ENCODE measurements at regions not wholly inside any gene's neighbourhood (a gene's known extent, or its start where the extent isn't known, plus 50 kb on each side); places are given as distances from the start of the nearest gene placed in this dataset.

DNA sequence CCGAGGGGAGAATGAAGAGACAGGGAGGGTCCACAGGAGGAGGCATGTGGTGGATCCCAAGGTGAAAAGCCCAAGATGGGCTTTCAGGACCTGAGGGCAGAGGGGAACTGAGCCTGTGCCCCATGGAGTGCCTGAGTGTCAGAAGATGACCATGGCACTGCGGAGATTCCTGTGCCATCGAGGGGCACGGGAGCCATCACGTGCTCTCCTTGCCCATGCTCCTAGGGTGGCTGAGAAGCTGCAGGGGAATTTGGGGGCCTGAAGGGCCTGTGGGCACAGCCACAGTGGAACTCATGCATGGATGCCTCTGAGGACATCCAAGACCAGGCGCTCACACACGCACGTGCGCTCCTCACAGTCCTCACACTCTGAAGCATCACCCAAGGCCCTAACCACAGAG is 56.1 kb upstream of the GLI2 start:
- Histone ChIP-seq H3K14ac (ENCODE audit: insufficient read length) (no peak overlapping the region), H3K4ac (replicated peaks; ENCODE audit: insufficient read length, low read depth, low read length) (no peak overlapping the region), H4K5ac (ENCODE audit: insufficient read length, low read depth, low read length) (no peak overlapping the region), H3K18ac (ENCODE audit: extremely low read depth, low read length) (no peak overlapping the region), H4K20me1 (replicated peaks in 1 of 2; ENCODE audit: control insufficient read depth in 1 of 2, insufficient read depth in 2 of 2, low read length in 2 of 2) (no peaks in the 10 kb centered on the region), H2AK5ac (ENCODE audit: low read depth, low read length) (peak overlapping the region; percentile 31; the same call in 1 of the 2 replicates), H2BK15ac (ENCODE audit: low read length) (peak overlapping the region; percentile 65; the same call in 1 of the 2 replicates), H3K79me2 (ENCODE audit: control insufficient read depth in 1 of 2, insufficient read depth in 2 of 2, low read length in 2 of 2) (no peaks in the 10 kb centered on the region), H3K56ac (replicated peaks; ENCODE audit: insufficient read length, low read depth, low read length) (no peak overlapping the region), H3K4me3 (ENCODE audit: extremely low read depth in 1 of 4, insufficient read depth in 2 of 4, low read depth in 3 of 4, low read length in 4 of 4) (no peak overlapping the region), H2BK5ac (ENCODE audit: low read depth, low read length) (no peak overlapping the region), H2AFZ (ENCODE audit: low read length) (no peak overlapping the region), H4K8ac (ENCODE audit: extremely low read depth, insufficient read depth, low read length) (no peak overlapping the region), H3K4me1 (replicated peaks in 1 of 4; ENCODE audit: control insufficient read depth in 3 of 4, insufficient read depth in 4 of 4, low read length in 3 of 4) (no peaks in the 10 kb centered on the region), H3K27ac (ENCODE audit: low read depth, low read length) (no peak overlapping the region), H3K23ac (ENCODE audit: insufficient read length) (no peak overlapping the region), H2BK20ac (ENCODE audit: low read length) (no peak overlapping the region), H3K36me3 (ENCODE audit: control insufficient read depth in 2 of 4, insufficient read depth in 4 of 4, low read length in 3 of 4) (no peaks in the 10 kb centered on the region), H4K91ac (replicated peaks; ENCODE audit: insufficient read length, low read length) (no peak overlapping the region), H3K9ac (replicated peaks in 1 of 4; ENCODE audit: extremely low read depth in 1 of 4, low read depth in 3 of 4, low read length in 3 of 4) (no peak overlapping the region), H3K9me3 (ENCODE audit: insufficient read depth in 2 of 2, low read depth in 1 of 2, low read length in 1 of 2) (no peaks in the 10 kb centered on the region), H3K79me1 (ENCODE audit: low read depth, low read length) (no peaks in the 10 kb centered on the region), H3K23me2 (ENCODE audit: low read depth, low read length) (no peaks in the 10 kb centered on the region), H2BK12ac (ENCODE audit: low read depth, low read length) (no peak overlapping the region), H3K27me3 (replicated peaks in 1 of 4; ENCODE audit: control insufficient read depth in 3 of 4, extremely low read depth in 1 of 4, insufficient read depth in 3 of 4, low read length in 3 of 4) (peaks cover 0 to 15% (median 10%) of the 10 kb centered on the region in 4 experiments; a peak in 3 of 7 replicates), H3K4me2 (ENCODE audit: insufficient read depth in 1 of 2, low read depth in 2 of 2, low read length in 2 of 2) (no peak overlapping the region), H2BK120ac (replicated peaks; ENCODE audit: low read depth, low read length) (no peak overlapping the region)
- CTCF ChIA-PET (ENCODE audit: partially characterized antibody), result interaction anchor here (0.6 to 4.0 kb wide), 18 partner anchors 10 to 400 kb away, joined by 3 to 34 read pairs (median 6); no protein-coding TSS in a partner anchor
- POLR2A ChIA-PET (ENCODE audit: partially characterized antibody), result no interaction called here
- DNase-seq (ENCODE audit: low read depth in 1 of 2, low spot score in 2 of 2), result no peak
- no peak for FAIRE-seq
- WGBS, 2 experiments (ENCODE audit: extremely low coverage in 1 of 2, insufficient coverage in 1 of 2, insufficient read length in 1 of 2, insufficient replicate concordance in 2 of 2, low coverage in 1 of 2, low lambda C conversion rate in 2 of 2, missing lambda C conversion rate in 1 of 2), result 96% methylated on average over 9 of the region's 9 CpGs; no CpG with 5 or more reads in 1 of the 2 experiments
- TF ChIP-seq HDAC2 (IDR thresholded peaks at IDR 0.05; ENCODE audit: borderline replicate concordance in 1 of 2, low read depth in 2 of 2, low read length in 2 of 2), result no peak
- TF ChIP-seq SP2 (IDR thresholded peaks at IDR 0.05; ENCODE audit: low read length), result no peak
- TF ChIP-seq, protein P1, sequence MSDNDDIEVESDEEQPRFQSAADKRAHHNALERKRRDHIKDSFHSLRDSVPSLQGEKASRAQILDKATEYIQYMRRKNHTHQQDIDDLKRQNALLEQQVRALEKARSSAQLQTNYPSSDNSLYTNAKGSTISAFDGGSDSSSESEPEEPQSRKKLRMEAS (IDR thresholded peaks at IDR 0.05), result no peak
- no peak for TF ChIP-seq CHD1 (IDR thresholded peaks at IDR 0.05; ENCODE audit: low read depth, low read length)
- TF ChIP-seq EP300 (IDR thresholded peaks at IDR 0.05; ENCODE audit: borderline replicate concordance in 1 of 2, low read depth in 2 of 2, low read length in 2 of 2), result no peak
- TF ChIP-seq POLR2A (IDR thresholded peaks at IDR 0.05; ENCODE audit: control extremely low read depth in 1 of 2, low read depth in 2 of 2, low read length in 2 of 2), result no peak
- no peak for TF ChIP-seq SAP30 (IDR thresholded peaks at IDR 0.05; ENCODE audit: insufficient read depth, insufficient replicate concordance, low read length)
- TF ChIP-seq FOSL1 (IDR thresholded peaks at IDR 0.05; ENCODE audit: insufficient read depth, low read depth, low read length), result no peak
- TF ChIP-seq JUND (IDR thresholded peaks at IDR 0.05; ENCODE audit: low read length), result no peak
- TF ChIP-seq CBX5 (IDR thresholded peaks at IDR 0.05; ENCODE audit: low read depth, low read length), result no peak
- TF ChIP-seq POU5F1 (IDR thresholded peaks at IDR 0.05; ENCODE audit: low read depth, low read length), result no peak
